ENCODE measurements at regions not wholly inside any gene's neighbourhood (a gene's known extent, or its start where the extent isn't known, plus 50 kb on each side); places are given as distances from the start of the nearest gene placed in this dataset.
"Not testable (repeated sequence)": the region's sequence is repeated elsewhere in the genome, so short reads cannot be mapped to it uniquely, and the experiment has no call there.

DNA sequence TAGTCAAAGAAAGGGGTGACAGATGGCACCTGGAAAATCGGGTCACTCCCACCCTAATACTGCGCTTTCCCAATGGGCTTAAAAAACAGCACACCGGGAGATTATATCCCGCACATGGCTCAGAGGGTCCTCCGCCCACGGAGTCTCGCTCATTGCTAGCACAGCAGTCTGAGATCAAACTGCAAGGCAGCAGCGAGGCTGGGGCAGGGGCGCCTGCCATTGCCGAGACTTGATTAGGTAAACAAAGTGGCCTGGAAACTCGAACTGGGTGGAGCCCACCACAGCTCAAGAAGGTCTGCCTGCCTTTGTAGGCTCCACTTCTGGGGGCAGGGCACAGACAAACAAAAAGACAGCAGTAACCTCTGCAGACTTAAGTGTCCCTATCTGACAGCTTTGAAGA lies 159.1 kb downstream of the NFKBIZ start:
- H3K27me3 ChIP-seq, H3K9me3 ChIP-seq, H3K4me3 ChIP-seq, H3K36me3 ChIP-seq, DNase-seq: not testable (repeated sequence)

DNA sequence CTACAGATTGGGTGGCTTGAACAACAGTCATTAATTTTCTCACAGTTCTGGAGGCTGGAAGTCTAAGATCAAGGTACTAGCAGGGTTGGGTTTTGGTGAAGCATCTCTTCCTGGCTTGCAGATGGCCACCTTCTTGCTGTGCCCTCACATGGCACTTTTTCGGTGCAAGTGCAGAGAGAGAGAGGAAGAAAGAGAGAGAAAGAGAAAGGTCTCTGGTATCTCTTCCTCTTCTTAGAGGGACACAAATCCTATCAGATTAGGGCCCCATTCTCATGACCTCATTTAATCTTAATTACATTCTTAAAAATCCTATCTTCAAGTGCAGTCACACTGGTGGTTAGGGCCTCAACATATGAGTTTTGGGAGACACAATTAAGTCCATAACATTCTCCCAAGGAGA lies 167.1 kb downstream of the NFKBIZ start:
- Histone ChIP-seq H3K36me3 (no peaks in the 10 kb centered on the region), H3K4me3 (no peak overlapping the region), H3K27me3 (no peaks in the 10 kb centered on the region), H3K9me3 (0 out of 2 replicates have a peak, but pooled peaks cover 2% of the 10 kb centered on the region)
- DNase-seq: no peak

GRCh38 chr3:102017784-102018183 lies 168.5 kb downstream of the NFKBIZ start:
- H3K4me3 ChIP-seq: no peak overlapping the region
- H3K27me3 ChIP-seq: no peaks in the 10 kb centered on the region
- 0 out of 2 replicates have a peak, but pooled peaks cover 2% of the 10 kb centered on the region for H3K9me3 ChIP-seq
- no peaks in the 10 kb centered on the region for H3K36me3 ChIP-seq
- DNase-seq: no peak

- DNase-seq: no peak
- 0 out of 2 replicates have a peak, but pooled peaks cover 2% of the 10 kb centered on the region for H3K9me3 ChIP-seq
- no peaks in the 10 kb centered on the region for H3K27me3 ChIP-seq
- no peak overlapping the region for H3K4me3 ChIP-seq
- no peaks in the 10 kb centered on the region for H3K36me3 ChIP-seq
Observed at GRCh38 chr3:102018551-102018950, 169.2 kb downstream of the NFKBIZ start.

GRCh38 chr3:102020735-102021134 lies 171.4 kb downstream of the NFKBIZ start:
- no peak overlapping the region for H3K4me3 ChIP-seq
- no peak for DNase-seq
- no peaks in the 10 kb centered on the region for H3K27me3 ChIP-seq
- H3K36me3 ChIP-seq: no peaks in the 10 kb centered on the region
- no peaks in the 10 kb centered on the region for H3K9me3 ChIP-seq

GRCh38 chr3:102024270-102024904 lies 175.1 kb downstream of the NFKBIZ start:
- Histone ChIP-seq H3K4me3 (no peak overlapping the region), H3K27me3 (no peaks in the 10 kb centered on the region), H3K36me3 (no peaks in the 10 kb centered on the region), H3K9me3 (peaks cover 3% of the 10 kb centered on the region; the same call in 1 of the 2 replicates)
- no peak for DNase-seq

- DNase-seq: no peak
- H3K36me3 ChIP-seq: no peaks in the 10 kb centered on the region
- H3K27me3 ChIP-seq: no peaks in the 10 kb centered on the region
- H3K4me3 ChIP-seq: no peak overlapping the region
- peaks cover 3% of the 10 kb centered on the region; the same call in 1 of the 2 replicates for H3K9me3 ChIP-seq
Observed at GRCh38 chr3:102025606-102026270, 176.4 kb downstream of the NFKBIZ start.

DNA sequence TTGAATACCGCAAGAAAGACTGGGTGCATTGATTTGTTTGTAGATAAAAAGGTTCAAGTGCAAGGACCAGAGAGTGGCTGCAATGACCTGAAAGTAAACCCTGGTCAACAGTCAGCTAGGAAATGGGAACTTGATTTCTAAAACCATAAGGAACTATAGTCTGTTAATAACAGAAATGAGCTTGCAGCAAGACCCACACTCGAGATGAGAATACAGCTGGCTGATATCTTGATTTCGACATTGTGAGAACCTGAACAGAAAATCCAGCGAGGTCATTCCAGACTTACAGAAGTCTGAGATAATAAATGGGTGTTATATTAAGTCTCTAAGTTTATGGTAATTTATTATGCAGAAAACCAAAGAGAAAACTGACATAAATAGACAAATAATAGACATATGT lies 177.3 kb downstream of the NFKBIZ start:
- Histone ChIP-seq H3K4me3 (no peak overlapping the region), H3K9me3 (peaks cover 3% of the 10 kb centered on the region; the same call in 1 of the 2 replicates), H3K27me3 (no peaks in the 10 kb centered on the region), H3K36me3 (no peaks in the 10 kb centered on the region)
- DNase-seq: no peak

DNA sequence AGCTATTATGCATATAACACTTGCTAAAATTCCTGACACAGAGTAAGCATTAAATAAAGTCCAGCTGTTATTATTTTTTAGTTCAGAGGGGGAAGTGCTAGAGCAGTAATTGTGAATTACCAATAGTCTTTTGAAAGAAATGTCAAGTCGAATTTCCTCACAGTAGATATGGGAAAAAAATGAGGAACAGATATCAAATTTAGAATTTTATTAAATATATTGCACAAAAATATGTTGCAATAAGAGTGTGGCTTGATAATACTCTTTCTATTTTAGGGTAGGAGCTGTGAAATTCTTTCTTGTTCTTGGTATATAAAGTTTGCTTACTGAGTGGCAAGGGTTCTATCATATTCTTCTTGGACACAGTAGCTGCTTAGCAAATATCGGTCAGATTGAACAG lies 181.3 kb downstream of the NFKBIZ start:
- H3K36me3 ChIP-seq: no peaks in the 10 kb centered on the region
- DNase-seq: no peak

DNA sequence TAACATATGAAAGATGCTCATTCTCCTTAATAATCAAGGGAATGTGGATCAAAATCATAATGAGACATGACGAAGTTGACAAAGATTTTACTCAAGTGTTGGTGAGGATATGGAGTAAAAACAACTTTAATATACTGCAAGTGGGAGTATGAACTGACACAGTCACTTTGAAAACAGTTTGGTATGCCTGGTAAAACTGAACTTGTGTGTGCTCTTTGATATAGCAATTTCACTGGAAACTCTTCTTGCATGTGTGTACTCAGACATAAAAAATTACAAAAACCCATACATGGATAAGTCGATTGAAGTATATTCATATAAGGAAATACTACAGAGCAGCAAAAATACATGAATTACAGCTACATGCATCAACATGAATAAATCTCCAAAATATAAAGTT lies 182.5 kb downstream of the NFKBIZ start:
- no peak for DNase-seq
- no peak overlapping the region for H3K4me3 ChIP-seq
- H3K9me3 ChIP-seq: peaks cover 3% of the 10 kb centered on the region; the same call in 1 of the 2 replicates
- H3K27me3 ChIP-seq: no peaks in the 10 kb centered on the region
- H3K36me3 ChIP-seq: no peaks in the 10 kb centered on the region

More for the DNA sequence above, 181.3 kb downstream of the NFKBIZ start:
- no peaks in the 10 kb centered on the region for H3K27me3 ChIP-seq
- peaks cover 3% of the 10 kb centered on the region; the same call in 1 of the 2 replicates for H3K9me3 ChIP-seq
- H3K4me3 ChIP-seq: no peak overlapping the region

GRCh38 chr3:102032491-102033383 lies 183.4 kb downstream of the NFKBIZ start:
- H3K4me3 ChIP-seq: no peak overlapping the region
- H3K36me3 ChIP-seq: no peaks in the 10 kb centered on the region
- H3K27me3 ChIP-seq: no peaks in the 10 kb centered on the region
- no peak for DNase-seq
- no peaks in the 10 kb centered on the region for H3K9me3 ChIP-seq

DNA sequence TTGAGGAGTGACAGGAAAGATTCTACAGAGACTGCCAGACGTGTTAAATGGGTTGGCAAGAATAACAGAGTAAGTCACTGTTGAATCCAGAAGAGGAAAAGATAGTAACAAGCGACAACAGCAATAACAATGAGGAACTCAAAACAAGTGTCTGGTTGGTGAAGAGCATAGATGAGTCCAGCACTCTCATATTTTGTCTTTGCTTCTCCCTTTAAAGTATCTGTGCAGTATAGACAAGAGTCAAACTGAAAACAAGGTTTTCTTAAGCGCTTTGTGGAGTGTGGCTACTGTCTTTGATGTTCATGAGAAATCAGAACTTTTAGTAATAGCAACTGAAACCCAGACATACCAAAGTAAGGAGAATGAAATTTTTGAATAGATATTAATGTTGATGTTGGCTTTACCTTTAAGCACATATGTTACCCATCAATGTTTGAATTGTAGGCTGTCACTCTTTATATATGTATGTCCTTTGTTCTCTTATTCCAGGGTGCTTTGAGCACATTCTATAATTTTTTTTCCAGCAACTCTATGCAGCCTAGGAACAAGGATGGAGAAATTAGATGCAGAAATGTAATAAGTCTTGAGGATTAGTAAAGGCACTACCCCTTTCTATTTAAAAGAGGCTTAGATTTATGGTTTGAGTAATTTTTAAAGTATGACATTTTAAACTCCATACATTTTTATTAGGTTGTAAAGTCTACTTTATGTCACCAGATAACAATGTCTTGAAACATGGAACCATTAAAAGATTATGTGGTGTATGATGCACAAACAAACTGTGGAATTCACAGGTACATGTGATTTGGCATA lies 185.5 kb downstream of the NFKBIZ start:
- Histone ChIP-seq H3K27me3 (no peaks in the 10 kb centered on the region), H3K9me3 (0 out of 2 replicates have a peak, but pooled peaks cover 2% of the 10 kb centered on the region), H3K4me3 (no peak overlapping the region), H3K36me3 (no peaks in the 10 kb centered on the region)
- DNase-seq: no peak

DNA sequence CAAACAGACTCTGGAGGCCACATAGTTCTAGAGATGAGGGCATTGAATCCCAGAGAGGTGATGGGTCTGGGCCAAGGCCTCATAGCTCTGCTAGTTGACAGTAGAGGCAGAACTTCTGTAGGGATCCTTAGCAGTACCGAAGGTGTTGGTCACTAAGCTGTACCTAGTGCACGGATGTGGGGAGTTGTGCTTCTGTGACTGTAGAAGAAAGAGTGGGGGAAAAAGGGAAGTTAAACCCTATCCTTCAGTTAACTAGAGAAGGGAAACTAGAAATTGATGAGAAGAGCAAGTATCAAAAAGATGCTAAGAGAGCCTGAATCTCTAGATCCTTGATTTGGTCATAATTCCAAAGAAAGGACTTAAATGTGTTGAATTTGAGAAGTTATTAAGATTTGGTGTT lies 186.7 kb downstream of the NFKBIZ start:
- no peaks in the 10 kb centered on the region for H3K36me3 ChIP-seq
- 0 out of 2 replicates have a peak, but pooled peaks cover 2% of the 10 kb centered on the region for H3K9me3 ChIP-seq
- DNase-seq: no peak
- H3K4me3 ChIP-seq: no peak overlapping the region
- no peaks in the 10 kb centered on the region for H3K27me3 ChIP-seq

- H3K9me3 ChIP-seq: 0 out of 2 replicates have a peak, but pooled peaks cover 2% of the 10 kb centered on the region
- H3K36me3 ChIP-seq: no peaks in the 10 kb centered on the region
- H3K4me3 ChIP-seq: no peak overlapping the region
- H3K27me3 ChIP-seq: no peaks in the 10 kb centered on the region
- DNase-seq: no peak
Observed at GRCh38 chr3:102036472-102036871, 187.2 kb downstream of the NFKBIZ start.

DNA sequence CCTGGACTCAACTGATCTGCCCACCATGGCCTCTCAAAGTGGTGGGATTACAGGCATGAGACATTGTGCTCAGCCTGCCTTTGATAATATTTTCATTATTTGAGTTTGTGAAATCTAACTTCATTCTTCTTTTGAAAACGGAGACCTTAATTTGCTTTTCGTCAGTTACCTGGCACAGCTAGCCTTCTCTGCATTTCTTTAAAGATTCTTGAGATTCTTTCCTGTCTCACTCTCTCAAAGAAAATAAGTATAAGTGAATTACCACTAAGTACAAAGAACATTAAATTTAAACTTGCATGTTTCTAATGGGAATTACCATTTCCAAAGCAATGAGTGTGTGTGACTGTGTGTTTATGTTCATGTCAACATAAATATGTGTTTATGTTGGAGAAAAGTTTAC lies 187.9 kb downstream of the NFKBIZ start:
- H3K4me3 ChIP-seq: no peak overlapping the region
- H3K9me3 ChIP-seq: 0 out of 2 replicates have a peak, but pooled peaks cover 2% of the 10 kb centered on the region
- H3K36me3 ChIP-seq: no peaks in the 10 kb centered on the region
- no peaks in the 10 kb centered on the region for H3K27me3 ChIP-seq
- no peak for DNase-seq

DNA sequence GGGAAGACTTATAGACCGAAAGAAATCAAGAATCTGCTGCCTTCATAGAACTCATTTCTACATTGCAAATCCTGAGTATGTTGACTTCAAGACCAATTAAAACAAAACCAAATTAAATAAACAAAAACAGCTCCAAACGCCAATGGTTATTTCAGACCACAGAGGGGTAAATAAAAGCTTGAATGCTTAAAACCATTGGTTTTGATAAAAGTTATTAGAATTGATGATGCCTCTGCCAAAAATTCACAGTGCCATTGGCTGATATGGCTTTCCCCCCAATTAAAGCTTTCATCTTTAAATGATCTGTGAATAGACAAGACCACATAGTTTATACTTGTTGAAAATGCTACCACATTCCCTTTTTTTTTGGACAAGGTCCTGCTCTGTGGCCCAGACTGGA lies 188.5 kb downstream of the NFKBIZ start:
- no peak overlapping the region for H3K4me3 ChIP-seq
- DNase-seq: no peak
- H3K9me3 ChIP-seq: 0 out of 2 replicates have a peak, but pooled peaks cover 2% of the 10 kb centered on the region

More for the DNA sequence above, 188.5 kb downstream of the NFKBIZ start:
- H3K36me3 ChIP-seq: no peaks in the 10 kb centered on the region
- H3K27me3 ChIP-seq: no peaks in the 10 kb centered on the region

Data from MG63 (cell line).